Fibroblast of skin of left quadriceps (primary cell): ENCODE measurements at regions not wholly inside any gene's neighbourhood (a gene's known extent, or its start where the extent isn't known, plus 50 kb on each side); places are given as distances from the start of the nearest gene placed in this dataset.

Source experiments
- DNase-seq, 2 experiments: peaks; one replicate each; pipeline ENCODE4 v3.0.0-alpha.2; 2013; ENCODE audit warnings: low read depth in 2 of 2

GRCh38 chr13:103812971-103813370 is 746.8 kb upstream of the SLC10A2 start:
- no peak for DNase-seq

DNA sequence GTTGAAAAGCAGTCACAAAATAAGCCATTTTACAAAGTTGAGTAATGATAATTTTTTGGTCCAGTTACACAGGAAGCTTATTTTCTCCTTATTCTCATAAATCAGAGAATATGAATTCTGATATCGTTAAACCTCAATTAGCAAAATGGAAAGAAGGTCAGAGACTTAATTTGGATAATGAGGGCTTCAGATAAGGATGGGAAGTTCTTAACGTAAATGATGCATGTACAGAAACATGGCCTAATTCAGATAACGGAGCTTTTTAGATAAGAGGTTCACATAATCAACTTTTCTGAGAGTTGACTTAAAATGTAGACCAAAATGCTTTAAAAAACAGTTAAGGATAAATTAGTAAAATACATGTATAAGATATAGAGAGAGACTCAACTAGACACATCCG is 746.3 kb upstream of the SLC10A2 start:
- no peak for DNase-seq

GRCh38 chr13:103810026-103810425 is 743.8 kb upstream of the SLC10A2 start:
- DNase-seq = no peak

- DNase-seq = no peak
These were observed 739.6 kb upstream of the SLC10A2 start for GRCh38 chr13:103805771-103806170.

GRCh38 chr13:103803349-103803748 is 737.1 kb upstream of the SLC10A2 start:
- DNase-seq = no peak

GRCh38 chr13:103799028-103799427 is 732.8 kb upstream of the SLC10A2 start:
- no peak for DNase-seq

DNA sequence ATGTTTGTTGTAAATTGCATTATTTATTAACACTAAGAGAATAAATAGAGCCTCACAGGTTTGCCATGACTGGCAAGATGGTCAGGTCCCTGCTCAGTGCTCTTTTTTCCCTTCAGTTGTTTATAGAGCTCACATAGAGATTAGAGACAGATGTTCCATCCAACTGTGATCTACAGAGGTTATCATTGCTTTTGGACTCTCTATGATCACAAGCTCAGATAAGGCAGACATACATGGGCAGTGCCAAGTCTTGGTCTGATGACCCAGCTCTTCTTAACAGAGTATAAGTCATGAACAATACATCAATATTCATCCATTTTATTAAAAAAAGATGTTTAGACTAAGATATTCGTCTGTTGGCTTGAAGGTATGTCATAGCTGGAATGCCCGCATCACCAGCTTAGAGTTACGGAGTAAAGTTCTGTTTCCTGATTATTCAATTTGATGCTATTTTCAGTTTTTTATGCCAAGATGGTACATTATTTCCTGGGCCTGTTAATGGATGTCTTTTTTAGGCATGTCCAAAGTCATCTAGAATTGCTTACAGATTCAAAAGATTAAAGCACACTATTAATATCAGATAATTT is 729.8 kb upstream of the SLC10A2 start:
- DNase-seq = no peak

DNA sequence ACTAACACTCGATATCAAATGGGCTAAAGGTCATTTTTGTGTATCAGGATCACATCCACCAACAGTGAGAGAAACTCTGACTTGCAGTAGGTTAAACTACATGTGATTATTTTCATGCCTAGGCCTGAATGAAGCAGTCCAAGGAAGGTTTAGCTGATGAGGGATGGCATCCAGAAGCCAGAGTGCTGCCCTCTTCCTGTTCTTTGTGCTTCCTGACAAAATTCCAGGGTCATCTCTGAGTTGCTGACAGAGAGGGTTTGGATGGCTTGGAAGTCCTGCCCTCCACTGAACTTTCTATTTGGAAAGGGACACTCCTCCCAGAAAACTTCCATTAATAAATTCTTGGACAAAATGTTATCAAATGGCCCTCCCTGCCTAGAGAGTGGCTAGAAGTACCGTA is 728.3 kb upstream of the SLC10A2 start:
- no peak for DNase-seq

GRCh38 chr13:103788061-103788652 is 721.9 kb upstream of the SLC10A2 start:
- no peak for DNase-seq

DNA sequence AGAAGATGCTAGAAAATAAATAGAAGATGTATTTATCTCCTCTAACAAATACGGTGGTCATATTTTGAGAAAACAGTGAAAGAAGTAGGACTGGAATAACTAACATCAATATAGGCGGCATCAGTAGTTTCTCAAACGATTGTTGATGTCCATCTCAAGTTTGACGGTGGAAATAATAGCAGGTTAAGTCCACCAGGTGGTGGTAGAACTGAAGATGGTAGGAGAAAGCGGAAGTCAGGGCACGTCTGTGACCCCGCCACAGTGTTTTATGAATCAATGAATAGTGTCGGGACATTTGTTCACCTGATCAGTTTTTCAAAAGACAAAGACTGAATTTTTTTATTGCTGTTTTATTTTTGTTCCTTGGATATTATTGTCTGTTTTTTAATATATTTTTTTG is 706.4 kb upstream of the SLC10A2 start:
- no peak for DNase-seq

DNA sequence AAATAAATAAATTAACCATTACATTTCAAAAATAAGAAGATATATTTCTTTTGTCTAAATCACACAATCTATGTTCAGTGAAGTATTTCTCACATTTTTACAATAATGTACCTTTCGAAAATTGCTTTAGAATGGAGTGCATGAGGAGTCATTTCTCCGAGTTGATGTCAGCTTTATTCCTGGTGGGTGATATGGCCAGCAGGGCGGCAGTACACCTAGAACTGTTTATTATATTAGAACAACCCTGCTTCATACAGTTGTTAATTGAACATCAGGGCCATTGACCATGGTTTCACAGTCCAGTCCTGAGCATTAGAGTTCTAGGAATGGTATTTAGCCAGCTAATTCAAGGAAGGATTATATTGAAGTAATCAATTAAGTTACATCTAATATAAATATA is 696.3 kb upstream of the SLC10A2 start:
- DNase-seq = no peak

DNA sequence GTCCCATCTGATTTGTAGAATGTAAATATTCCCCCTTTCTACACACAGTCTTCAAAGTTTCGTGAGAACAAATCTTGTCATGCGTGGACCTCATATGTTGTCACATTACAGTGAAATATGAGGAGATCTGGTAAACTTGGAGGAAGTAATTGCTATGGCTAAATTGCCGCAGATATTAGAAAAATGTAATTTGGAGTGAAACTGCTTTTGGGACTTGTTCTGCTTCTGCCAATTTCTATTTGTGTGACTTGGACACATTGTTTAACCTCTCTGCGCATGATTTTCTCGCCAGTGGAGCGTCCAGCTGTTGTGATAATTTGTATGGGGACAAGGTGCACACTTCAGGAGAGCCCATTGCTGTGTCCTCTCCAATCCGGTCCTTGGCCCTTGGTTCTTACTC is 693.1 kb upstream of the SLC10A2 start:
- DNase-seq = no peak

- no peak for DNase-seq
These were observed 692.0 kb upstream of the SLC10A2 start for GRCh38 chr13:103758222-103758621.

DNA sequence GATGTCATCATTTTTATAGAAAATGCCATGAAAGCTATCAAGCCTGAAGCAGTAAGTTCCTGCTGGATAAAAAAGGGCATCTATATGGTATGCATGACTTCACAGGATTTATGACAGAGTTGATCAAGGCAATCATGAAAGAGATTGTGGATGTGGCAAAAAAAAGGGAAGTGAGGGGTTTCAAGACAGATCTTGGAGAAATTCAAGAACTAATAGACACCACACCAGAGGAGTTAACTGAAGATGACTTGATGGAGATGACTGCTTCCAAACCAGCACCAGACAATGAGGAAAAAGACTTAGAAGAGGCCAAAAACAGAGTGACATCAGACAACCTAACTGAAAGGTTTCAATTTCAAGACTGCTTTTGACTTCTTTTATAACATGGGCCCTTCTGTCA is 691.1 kb upstream of the SLC10A2 start:
- no peak for DNase-seq

DNA sequence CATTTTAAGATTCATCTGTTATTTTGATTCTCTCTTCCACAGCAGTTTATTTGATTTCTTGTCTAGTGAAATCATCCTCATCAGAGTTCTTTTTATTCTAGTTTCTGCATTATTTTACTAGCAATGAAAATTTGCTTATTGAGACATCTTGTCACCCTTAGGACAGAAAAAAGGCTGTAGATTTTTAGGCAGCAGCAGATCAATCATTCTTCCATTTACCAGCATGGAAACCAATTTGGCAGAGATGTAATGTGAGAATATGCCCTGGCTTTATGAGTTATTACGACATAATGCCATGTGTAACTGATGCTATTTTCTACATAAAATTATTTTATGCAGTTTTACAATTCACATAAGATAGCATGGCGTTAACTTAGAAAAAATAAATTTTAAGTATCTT is 688.6 kb upstream of the SLC10A2 start:
- DNase-seq = no peak

- DNase-seq = no peak
These were observed 668.6 kb upstream of the SLC10A2 start for GRCh38 chr13:103734837-103735236.

- DNase-seq = no peak
These were observed 665.7 kb upstream of the SLC10A2 start for GRCh38 chr13:103731959-103732358.

- no peak for DNase-seq
These were observed 664.2 kb upstream of the SLC10A2 start for GRCh38 chr13:103730407-103730806.

DNA sequence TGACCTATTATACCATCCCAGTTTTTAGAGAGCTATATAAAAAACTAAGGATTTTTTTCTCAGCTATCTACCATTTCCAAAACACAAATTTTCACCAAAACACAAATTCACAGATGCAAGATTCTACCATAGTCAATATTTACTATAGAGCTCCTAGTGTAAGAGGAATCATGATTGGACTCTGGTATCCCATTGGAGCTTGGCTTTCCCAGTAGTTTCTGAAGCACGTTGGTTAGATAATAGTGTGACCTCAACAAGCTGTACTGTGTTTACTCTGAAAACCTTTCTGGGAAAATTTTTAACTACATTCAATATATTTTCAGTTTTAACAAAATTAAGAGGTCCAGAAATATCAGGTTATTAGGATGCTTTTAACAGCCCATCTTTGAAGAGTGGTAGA is 660.6 kb upstream of the SLC10A2 start:
- no peak for DNase-seq

GRCh38 chr13:103716718-103717117 is 650.5 kb upstream of the SLC10A2 start:
- DNase-seq = no peak

GRCh38 chr13:103715335-103715734 is 649.1 kb upstream of the SLC10A2 start:
- DNase-seq = no peak

GRCh38 chr13:103703246-103703645 is 637.0 kb upstream of the SLC10A2 start:
- no peak for DNase-seq

DNA sequence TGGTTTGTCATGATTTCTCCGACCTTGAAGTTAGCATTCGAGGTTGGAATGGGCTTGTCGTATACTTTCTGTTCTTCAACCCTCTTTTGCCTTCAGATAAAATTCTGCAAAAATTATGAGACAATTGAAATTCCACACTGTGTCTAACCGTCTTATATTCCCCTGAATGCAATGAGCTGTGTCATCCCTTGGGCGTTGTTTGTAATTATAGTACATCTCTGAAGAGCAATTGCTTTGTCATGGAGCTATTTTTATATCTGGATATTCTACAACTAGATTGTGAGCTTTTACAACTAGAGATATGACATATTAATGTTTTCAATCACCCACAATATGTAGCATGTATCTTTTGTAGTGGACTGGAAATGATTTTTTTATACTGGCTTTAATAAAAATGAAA is 631.8 kb upstream of the SLC10A2 start:
- DNase-seq = no peak

DNA sequence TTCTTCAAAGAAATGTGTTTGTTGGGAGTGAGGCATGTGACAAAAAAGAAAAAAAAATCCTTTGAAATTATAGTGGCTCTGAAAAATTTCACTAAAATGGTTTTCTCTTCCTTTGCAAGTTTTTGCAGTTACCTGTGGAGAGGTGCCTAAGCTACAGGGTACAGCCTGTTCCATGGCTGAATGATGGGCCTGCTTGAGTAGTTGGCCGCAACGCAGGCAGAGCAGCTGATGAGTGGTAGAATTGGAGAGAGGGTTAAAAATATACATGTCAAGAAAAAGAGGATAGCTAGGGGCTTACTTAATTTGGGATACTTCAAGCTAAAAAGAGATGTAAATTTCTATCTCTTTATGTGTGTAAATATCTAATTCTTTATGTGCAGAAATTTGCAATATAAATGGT is 629.1 kb upstream of the SLC10A2 start:
- no peak for DNase-seq
